HG03460 (cell line): ENCODE measurements at regions not wholly inside any gene's neighbourhood (a gene's known extent, or its start where the extent isn't known, plus 50 kb on each side); places are given as distances from the start of the nearest gene placed in this dataset.

ENCODE experiments used
- ATAC-seq: cut with Tn5 transposase; IDR thresholded peaks from one replicate; pipeline ENCODE4 v1.9.1; 2021; ENCODE audit not compliant: unreplicated experiment

DNA sequence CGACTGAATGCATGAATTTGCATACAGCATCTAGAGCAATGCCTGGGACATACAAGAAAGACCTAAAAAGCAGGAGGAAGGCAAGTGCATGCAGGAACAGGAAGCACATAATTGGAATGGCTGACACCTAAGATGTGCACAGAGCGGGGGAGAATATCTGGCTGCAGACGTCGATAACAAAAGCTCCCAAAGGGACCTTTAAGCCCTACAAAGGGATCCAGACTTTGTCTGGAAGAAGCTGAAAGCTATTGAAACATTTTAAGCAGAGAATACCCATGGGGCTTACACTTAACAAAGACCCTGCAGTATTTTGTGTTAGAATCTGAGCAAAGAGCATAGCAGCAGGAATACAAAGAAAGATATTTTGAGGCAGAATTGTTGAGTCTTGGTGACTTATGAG lies 107.4 kb upstream of the CLDN10 start:
- no peak for ATAC-seq

GRCh38 chr13:95447814-95448213 lies 104.7 kb upstream of the CLDN10 start:
- no peak for ATAC-seq

DNA sequence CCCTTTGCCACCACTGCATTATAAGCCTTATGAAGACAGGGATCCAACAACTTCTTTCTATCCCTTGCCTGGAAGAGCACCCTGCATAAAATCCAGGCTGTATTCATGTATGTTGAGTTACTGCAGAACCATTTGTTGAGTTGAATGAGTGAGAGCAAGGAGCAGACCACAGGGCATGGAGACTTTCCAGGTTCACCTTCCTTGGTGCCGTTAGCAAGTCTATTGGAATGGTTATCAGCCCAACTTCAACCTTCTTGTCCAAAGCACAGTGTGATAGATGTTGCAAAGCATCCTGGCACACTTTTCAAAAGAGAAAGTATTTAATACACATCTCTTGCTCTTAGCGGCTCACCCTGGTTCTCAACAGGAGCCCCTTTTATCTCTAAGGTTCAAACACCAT lies 100.9 kb upstream of the CLDN10 start:
- no peak for ATAC-seq

DNA sequence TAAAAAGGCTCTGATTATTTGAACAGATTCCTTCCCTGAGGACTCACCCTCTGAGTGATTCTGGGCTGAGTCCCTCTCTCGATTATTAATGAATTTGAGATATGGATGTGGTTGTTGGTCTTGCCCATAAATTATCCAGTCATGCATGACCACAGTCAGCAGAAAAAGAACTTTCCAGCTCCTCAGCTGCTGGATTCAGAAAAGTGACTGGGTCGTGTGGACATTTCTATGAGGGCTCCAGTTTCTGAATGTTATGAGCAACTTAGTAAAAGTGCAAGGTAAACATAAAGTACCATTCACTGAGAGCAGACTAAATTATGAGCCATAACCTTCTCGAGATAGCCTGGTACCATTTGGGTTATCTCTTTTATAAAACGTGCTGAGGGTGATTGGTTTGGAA lies 100.1 kb upstream of the CLDN10 start:
- ATAC-seq, result no peak

DNA sequence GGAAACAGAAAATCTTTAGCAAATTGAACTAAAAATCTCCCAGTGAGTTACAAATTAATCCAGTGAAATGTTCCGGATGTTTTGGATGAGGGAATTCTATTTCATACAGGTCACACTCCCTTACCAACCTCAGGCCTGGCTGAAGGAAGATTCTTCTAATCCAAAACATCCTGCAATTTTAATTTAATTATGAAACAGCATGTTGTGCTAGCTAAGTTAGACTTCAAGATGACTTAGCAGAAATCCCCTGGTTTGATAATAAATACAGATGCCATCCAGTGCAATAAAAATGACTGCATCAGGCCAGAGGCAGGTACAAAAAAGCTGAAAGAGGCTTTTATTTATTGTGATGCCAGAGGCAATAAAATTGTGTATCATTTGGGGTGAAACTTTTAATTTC lies 96.7 kb upstream of the CLDN10 start:
- no peak for ATAC-seq

- ATAC-seq, result peak; percentile 15
These were observed 95.7 kb upstream of the CLDN10 start for GRCh38 chr13:95456815-95457214.

- ATAC-seq, result peak; percentile 99
These were observed 95.2 kb upstream of the CLDN10 start for GRCh38 chr13:95457294-95457693.

DNA sequence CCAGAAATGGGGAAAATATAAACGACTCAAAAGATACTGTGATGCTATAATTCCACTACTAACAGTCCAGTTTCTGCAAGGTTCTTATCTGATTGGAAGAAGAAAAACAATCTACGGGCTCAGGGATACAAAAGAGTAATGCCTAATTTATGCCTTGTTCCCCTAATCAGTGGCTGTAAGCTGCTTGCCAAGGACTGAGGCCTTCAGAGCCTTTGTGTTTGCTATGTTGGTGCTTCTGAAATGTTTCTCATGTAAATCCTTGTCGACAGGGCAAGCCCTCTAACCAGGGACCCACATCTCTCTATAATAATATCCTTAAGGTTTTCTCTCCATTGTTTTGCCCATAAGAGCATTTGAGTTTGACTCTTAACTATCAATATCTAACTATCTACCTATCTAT lies 89.7 kb upstream of the CLDN10 start:
- no peak for ATAC-seq

- ATAC-seq, result no peak
These were observed 89.0 kb upstream of the CLDN10 start for GRCh38 chr13:95463531-95463930.

- no peak for ATAC-seq
These were observed 81.8 kb upstream of the CLDN10 start for GRCh38 chr13:95470574-95471366.

- ATAC-seq, result no peak
These were observed 80.6 kb upstream of the CLDN10 start for GRCh38 chr13:95471960-95472359.

- ATAC-seq, result no peak
These were observed 77.5 kb upstream of the CLDN10 start for GRCh38 chr13:95474992-95475391.

- no peak for ATAC-seq
These were observed 75.3 kb upstream of the CLDN10 start for GRCh38 chr13:95477187-95477586.

GRCh38 chr13:95479731-95480130 lies 72.8 kb upstream of the CLDN10 start:
- ATAC-seq, result peak; percentile 13

DNA sequence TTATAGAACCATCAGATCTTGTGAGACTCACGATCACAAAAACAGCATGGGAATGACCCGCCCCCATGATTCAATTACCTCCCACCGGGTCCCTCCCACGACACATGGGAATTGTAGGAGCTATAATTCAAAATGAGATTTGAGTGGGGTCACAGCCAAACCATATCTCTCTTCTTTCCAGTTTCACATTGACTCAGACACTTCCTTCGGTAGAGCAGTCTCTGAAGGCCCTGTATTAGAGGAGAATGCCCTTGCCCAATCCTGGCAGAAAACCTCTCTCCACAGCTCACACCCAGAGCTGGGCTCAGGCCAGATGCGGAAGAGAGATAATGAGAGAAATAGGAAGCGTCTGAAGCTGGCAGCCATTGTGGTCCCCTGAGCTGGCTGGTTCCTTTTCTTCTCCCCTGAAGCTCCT lies 72.4 kb upstream of the CLDN10 start:
- peak; percentile 55 for ATAC-seq

DNA sequence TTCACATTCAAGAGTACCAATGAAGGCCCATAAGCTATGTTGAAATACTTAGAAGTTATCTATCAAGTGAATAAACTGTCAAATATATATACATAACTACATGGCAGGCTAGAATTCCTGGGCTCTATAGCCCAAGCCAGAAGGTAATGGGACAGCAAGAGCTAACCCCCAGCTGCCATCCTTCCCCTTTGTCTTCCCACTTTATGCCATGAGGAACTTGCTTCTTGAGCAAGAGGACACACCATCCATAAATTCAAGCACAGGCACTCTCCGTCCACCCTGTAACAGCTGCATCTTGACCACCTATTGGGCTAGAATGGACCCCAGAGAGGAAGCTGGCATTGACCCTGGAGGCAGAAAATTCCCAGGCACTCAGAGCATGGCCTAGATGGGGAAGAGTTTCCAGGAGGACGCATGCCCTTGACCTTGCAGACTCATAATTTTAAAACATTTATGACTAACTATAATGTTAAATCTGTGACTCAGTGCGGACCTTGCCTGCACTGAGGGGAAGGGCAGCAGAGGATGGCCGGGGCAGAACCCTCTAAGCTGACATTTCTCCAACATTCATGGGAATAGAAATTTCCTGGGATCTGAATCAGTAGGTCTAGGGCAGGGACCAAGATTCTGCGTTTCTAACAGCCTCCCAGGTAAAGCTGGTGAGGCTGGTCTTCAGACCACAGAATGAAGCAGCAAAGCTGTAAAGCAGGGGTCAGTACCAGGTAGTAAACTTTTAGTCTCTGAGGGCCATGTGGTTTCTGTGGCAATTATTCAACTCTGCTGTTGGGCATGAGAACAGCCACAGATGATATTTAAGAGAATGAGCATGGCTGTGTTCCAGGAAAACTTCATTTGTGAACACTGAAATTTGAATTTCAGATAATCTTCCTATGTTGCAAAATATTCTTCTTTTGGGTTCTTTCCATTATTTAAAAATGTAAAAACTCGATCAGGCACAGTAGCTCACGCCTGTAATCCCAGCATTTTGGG lies 71.4 kb upstream of the CLDN10 start:
- no peak for ATAC-seq

GRCh38 chr13:95484052-95484451 lies 68.5 kb upstream of the CLDN10 start:
- ATAC-seq, result no peak

- ATAC-seq, result no peak
These were observed 67.4 kb upstream of the CLDN10 start for GRCh38 chr13:95485045-95485517.

DNA sequence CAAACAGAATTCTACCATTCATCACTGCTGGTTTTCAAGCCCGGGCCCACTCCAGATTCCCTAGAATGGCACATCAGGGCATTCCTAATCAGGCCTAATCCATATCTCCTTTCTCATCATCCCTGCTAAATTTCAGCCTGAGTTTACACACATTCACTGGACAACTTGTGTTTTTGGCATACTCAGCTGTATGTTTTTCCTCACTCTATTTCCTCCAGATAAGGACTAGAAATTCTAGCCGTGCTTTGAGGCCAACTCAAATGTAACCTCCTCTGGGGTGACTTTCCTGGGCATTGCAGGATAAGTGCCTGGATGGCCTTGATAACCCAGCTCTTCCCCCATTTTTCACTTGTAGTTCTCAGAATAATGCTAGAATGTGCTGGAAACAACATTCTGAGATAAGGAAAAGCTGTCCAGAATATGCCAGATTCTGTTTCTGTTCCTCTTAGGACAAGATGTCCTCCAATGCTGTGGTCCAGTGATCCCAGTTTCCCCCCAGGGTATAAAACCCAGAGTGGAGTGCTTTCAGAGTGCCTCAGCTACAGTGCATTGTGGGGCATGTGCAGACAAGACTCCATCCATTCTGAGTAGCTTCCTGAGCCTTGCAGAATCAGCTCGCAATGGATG lies 66.9 kb upstream of the CLDN10 start:
- no peak for ATAC-seq

- no peak for ATAC-seq
These were observed 60.3 kb upstream of the CLDN10 start for GRCh38 chr13:95492044-95492801.
